Panc1 (cell line): ENCODE measurements at regions not wholly inside any gene's neighbourhood (a gene's known extent, or its start where the extent isn't known, plus 50 kb on each side); places are given as distances from the start of the nearest gene placed in this dataset.

ENCODE experiments used
- ATAC-seq: fragments of 200-7000 bp; cut with Tn5 transposase; 2 replicates; pipeline ENCODE4 v1.9.1; 2020; ENCODE audit warnings: mild to moderate bottlenecking, moderate library complexity
- BruUV-seq: library from RNA; stranded (reverse); fragments of 400-500 nt; replicated peaks from 2 replicates; lab custom pipeline; 2021; lab: Mats Ljungman, UMichigan
- CTCF ChIA-PET: fragments of 300-600 bp; sonication (Branson Sonifier 250); formaldehyde crosslinking; loops from one replicate; lab custom pipeline; 2022; ENCODE audit warnings: antibody characterized with exemption; lab: Charles Lee
- POLR2A ChIA-PET: fragments of 300-600 bp; sonication (Branson Sonifier 250); formaldehyde crosslinking; loops from one replicate; lab custom pipeline; 2022; ENCODE audit warnings: antibody characterized with exemption; lab: Charles Lee
- DNase-seq: peaks from one replicate; pipeline ENCODE4 v3.0.0-alpha.2; 2010; ENCODE audit warnings: low read depth, low spot score
- H3K27ac ChIP-seq: 2 replicates; pipeline ENCODE4 v1.5.1; 2011; ENCODE audit warnings: mild to moderate bottlenecking, low read length, inconsistent platforms
- H3K27me3 ChIP-seq: fragments of 200-500 bp; sonication (Bioruptor generic); 2 replicates; pipeline ENCODE4 v1.6.0; 2014; ENCODE audit warnings: low read length, inconsistent platforms; ENCODE audit not compliant: control insufficient read depth, insufficient read depth
- H3K36me3 ChIP-seq: fragments of 200-500 bp; sonication (Bioruptor generic); 2 replicates; pipeline ENCODE4 v1.5.1; 2014; ENCODE audit warnings: inconsistent platforms, mild to moderate bottlenecking, low read length, moderate library complexity; ENCODE audit not compliant: control insufficient read depth, insufficient read depth
- H3K4me1 ChIP-seq: 2 replicates; pipeline ENCODE4 v1.5.1; 2011; ENCODE audit warnings: inconsistent platforms, mild to moderate bottlenecking, low read length, moderate library complexity; ENCODE audit not compliant: control insufficient read depth, insufficient read depth
- H3K4me3 ChIP-seq, 2 experiments: 2 replicates each; pipeline ENCODE4 v1.5.1; 2011 to 2012; ENCODE audit warnings: low read depth in 2 of 2, low read length in 2 of 2, mild to moderate bottlenecking in 2 of 2, inconsistent platforms in 1 of 2, moderate library complexity in 1 of 2
- H3K9me3 ChIP-seq: fragments of 200-500 bp; sonication (Bioruptor generic); 2 replicates; pipeline ENCODE4 v1.5.1; 2014; ENCODE audit warnings: low read depth, mild to moderate bottlenecking, inconsistent platforms, low read length, moderate library complexity; ENCODE audit not compliant: control insufficient read depth, insufficient read depth
- CTCF ChIP-seq: fragments of 450-650 bp; IDR thresholded peaks from 2 replicates; pipeline ENCODE4 v1.5.1; 2017; ENCODE audit warnings: mild to moderate bottlenecking
- POLR2AphosphoS5 ChIP-seq: IDR thresholded peaks from 2 replicates; pipeline ENCODE4 v1.6.1; 2012; ENCODE audit warnings: mild to moderate bottlenecking, low read depth, low read length, moderate library complexity
- REST ChIP-seq, 2 experiments: IDR thresholded peaks; 2 replicates each; pipeline ENCODE4 v1.6.1; 2011 to 2012; ENCODE audit warnings: low read depth in 2 of 2, control low read depth in 1 of 2, low read length in 1 of 2, mild to moderate bottlenecking in 1 of 2, moderate library complexity in 1 of 2; ENCODE audit not compliant: insufficient read depth in 1 of 2
- SIN3A ChIP-seq: IDR thresholded peaks from 2 replicates; pipeline ENCODE4 v1.6.1; 2012; ENCODE audit warnings: low read depth, mild to moderate bottlenecking, low read length, moderate library complexity, borderline replicate concordance; ENCODE audit not compliant: insufficient read depth
- TCF7L2 ChIP-seq: IDR thresholded peaks from 2 replicates; pipeline ENCODE4 v1.6.1; 2011; ENCODE audit warnings: mild to moderate bottlenecking, low read depth, low read length, inconsistent platforms
- in situ Hi-C: cut with HindIII; loops from 2 replicates; pipeline ENCODE4 v1.10.0; 2016; ENCODE audit warnings: low sequenced_read_pairs, low pct_unique_long_range_greater_than_20kb
- intact Hi-C: fragments of 100-400 bp; cut with micrococcal nuclease; formaldehyde crosslinking; loops from one replicate; pipeline ENCODE4 v1.10.0; 2022; ENCODE audit not compliant: unreplicated experiment

- DNase-seq (no peak), ATAC-seq (no peak)
- Histone ChIP-seq H3K27me3 (no peaks in the 10 kb centered on the region), H3K36me3 (no peaks in the 10 kb centered on the region), H3K4me3 (no peak overlapping the region), H3K9me3 (no peaks in the 10 kb centered on the region), H3K4me1 (no peaks in the 10 kb centered on the region), H3K27ac (peak overlapping the region; percentile 29; the same call in 1 of the 2 replicates)
- CTCF ChIA-PET: no interaction called here
- intact Hi-C loops: no loop called here
- POLR2A ChIA-PET: no interaction called here
- TF ChIP-seq CTCF (no peak), SIN3A (no peak), POLR2AphosphoS5 (no peak), REST (IDR thresholded peaks at IDR 0.05; ENCODE audit: insufficient read depth in 1 of 2, low read depth in 2 of 2, low read length in 1 of 2) (no peak), TCF7L2 (no peak)
- in situ Hi-C loops: no loop called here
- no TSS peak for BruUV-seq
Observed at GRCh38 chr10:29766753-29767152, 132.0 kb upstream of the SVIL start.

GRCh38 chr10:29765330-29765729, 130.6 kb upstream of the SVIL start:
- no TSS peak for BruUV-seq
- ChIA-PET POLR2A (no interaction called here), CTCF (no interaction called here)
- no peaks in the 10 kb centered on the region for H3K27me3 ChIP-seq
- in situ Hi-C loops: no loop called here
- no peaks in the 10 kb centered on the region for H3K9me3 ChIP-seq
- intact Hi-C loops: no loop called here
- no peaks in the 10 kb centered on the region for H3K36me3 ChIP-seq
- no peak for DNase-seq
- H3K4me1 ChIP-seq: no peaks in the 10 kb centered on the region
- ATAC-seq: no peak
- no peak overlapping the region for H3K4me3 ChIP-seq
- TF ChIP-seq TCF7L2: no peak
- no peak for TF ChIP-seq SIN3A
- no peak for TF ChIP-seq REST (IDR thresholded peaks at IDR 0.05; ENCODE audit: insufficient read depth in 1 of 2, low read depth in 2 of 2, low read length in 1 of 2)
- TF ChIP-seq POLR2AphosphoS5: no peak
- no peak for TF ChIP-seq CTCF
- no peak overlapping the region for H3K27ac ChIP-seq
